Liver (tissue), 3 donors: ENCODE measurements at regions not wholly inside any gene's neighbourhood (a gene's known extent, or its start where the extent isn't known, plus 50 kb on each side); places are given as distances from the start of the nearest gene placed in this dataset.

ENCODE experiments used
- ATF3 ChIP-seq: IDR thresholded peaks from 2 replicates; pipeline ENCODE4 v1.6.1; 2016; ENCODE audit warnings: antibody characterized with exemption
- RXRA ChIP-seq, 2 donors: IDR thresholded peaks; 2 replicates each; pipeline ENCODE4 v1.6.1; 2017 to 2018; ENCODE audit warnings: antibody characterized with exemption in 2 of 2, mild to moderate bottlenecking in 1 of 2
- TAF1 ChIP-seq: conservative IDR thresholded peaks from 2 replicates; pipeline ENCODE4 v1.6.1; 2016; ENCODE audit warnings: antibody characterized with exemption, mild to moderate bottlenecking
- YY1 ChIP-seq: IDR thresholded peaks from 2 replicates; pipeline ENCODE4 v1.6.1; 2016; ENCODE audit warnings: antibody characterized with exemption, mild to moderate bottlenecking
- TF ChIP-seq, protein P1 (sequence below): fragments of 150-350 bp; IDR thresholded peaks from 2 replicates; pipeline ENCODE4 v1.5.1; 2017; ENCODE audit warnings: improper control_type of control experiment, low read depth, low read length; ENCODE audit not compliant: missing input control
- TF ChIP-seq, protein P2 (sequence below): IDR thresholded peaks from 2 replicates; pipeline ENCODE4 v1.6.1; 2016; ENCODE audit warnings: antibody characterized with exemption
- TF ChIP-seq, protein P3 (sequence below): IDR thresholded peaks from 2 replicates; pipeline ENCODE4 v1.6.1; 2016; ENCODE audit warnings: antibody characterized with exemption, mild to moderate bottlenecking
- donor health status: healthy.
- donor health status: healthy.

- TF ChIP-seq, protein P1, sequence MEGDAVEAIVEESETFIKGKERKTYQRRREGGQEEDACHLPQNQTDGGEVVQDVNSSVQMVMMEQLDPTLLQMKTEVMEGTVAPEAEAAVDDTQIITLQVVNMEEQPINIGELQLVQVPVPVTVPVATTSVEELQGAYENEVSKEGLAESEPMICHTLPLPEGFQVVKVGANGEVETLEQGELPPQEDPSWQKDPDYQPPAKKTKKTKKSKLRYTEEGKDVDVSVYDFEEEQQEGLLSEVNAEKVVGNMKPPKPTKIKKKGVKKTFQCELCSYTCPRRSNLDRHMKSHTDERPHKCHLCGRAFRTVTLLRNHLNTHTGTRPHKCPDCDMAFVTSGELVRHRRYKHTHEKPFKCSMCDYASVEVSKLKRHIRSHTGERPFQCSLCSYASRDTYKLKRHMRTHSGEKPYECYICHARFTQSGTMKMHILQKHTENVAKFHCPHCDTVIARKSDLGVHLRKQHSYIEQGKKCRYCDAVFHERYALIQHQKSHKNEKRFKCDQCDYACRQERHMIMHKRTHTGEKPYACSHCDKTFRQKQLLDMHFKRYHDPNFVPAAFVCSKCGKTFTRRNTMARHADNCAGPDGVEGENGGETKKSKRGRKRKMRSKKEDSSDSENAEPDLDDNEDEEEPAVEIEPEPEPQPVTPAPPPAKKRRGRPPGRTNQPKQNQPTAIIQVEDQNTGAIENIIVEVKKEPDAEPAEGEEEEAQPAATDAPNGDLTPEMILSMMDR, result no peak
- TF ChIP-seq, protein P2, sequence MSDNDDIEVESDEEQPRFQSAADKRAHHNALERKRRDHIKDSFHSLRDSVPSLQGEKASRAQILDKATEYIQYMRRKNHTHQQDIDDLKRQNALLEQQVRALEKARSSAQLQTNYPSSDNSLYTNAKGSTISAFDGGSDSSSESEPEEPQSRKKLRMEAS, result no peak
- TF ChIP-seq, protein P3, sequence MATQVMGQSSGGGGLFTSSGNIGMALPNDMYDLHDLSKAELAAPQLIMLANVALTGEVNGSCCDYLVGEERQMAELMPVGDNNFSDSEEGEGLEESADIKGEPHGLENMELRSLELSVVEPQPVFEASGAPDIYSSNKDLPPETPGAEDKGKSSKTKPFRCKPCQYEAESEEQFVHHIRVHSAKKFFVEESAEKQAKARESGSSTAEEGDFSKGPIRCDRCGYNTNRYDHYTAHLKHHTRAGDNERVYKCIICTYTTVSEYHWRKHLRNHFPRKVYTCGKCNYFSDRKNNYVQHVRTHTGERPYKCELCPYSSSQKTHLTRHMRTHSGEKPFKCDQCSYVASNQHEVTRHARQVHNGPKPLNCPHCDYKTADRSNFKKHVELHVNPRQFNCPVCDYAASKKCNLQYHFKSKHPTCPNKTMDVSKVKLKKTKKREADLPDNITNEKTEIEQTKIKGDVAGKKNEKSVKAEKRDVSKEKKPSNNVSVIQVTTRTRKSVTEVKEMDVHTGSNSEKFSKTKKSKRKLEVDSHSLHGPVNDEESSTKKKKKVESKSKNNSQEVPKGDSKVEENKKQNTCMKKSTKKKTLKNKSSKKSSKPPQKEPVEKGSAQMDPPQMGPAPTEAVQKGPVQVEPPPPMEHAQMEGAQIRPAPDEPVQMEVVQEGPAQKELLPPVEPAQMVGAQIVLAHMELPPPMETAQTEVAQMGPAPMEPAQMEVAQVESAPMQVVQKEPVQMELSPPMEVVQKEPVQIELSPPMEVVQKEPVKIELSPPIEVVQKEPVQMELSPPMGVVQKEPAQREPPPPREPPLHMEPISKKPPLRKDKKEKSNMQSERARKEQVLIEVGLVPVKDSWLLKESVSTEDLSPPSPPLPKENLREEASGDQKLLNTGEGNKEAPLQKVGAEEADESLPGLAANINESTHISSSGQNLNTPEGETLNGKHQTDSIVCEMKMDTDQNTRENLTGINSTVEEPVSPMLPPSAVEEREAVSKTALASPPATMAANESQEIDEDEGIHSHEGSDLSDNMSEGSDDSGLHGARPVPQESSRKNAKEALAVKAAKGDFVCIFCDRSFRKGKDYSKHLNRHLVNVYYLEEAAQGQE, result no peak
- TF ChIP-seq ATF3, result no peak
- no peak for TF ChIP-seq YY1
- no peak for TF ChIP-seq RXRA (IDR thresholded peaks at IDR 0.05)
- no peak for TF ChIP-seq TAF1
Observed at GRCh38 chr5:118561971-118562370, 426.4 kb downstream of the DTWD2 start.
